ENCODE measurements at regions not wholly inside any gene's neighbourhood (a gene's known extent, or its start where the extent isn't known, plus 50 kb on each side); places are given as distances from the start of the nearest gene placed in this dataset.

DNA sequence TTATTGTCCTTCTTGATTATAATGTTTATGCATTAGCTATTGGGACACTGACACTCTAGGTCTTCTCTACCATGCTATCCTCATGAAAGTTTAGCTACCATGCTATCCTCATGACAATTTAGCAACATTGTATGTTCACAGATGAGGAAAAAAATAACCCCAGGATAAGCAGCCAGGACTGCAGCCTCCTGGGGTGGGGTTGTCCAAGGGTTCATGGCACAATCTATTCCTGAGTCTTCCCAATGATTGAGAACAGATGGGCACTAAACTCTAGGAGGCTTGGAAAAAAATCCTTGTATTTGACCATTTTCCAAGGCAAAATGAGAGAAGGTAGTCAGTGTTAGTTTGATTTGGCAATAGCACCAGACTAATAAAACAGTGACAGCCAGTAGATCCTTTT is 619.8 kb upstream of the LCORL start:
- CTCF ChIA-PET (ENCODE audit: partially characterized antibody) = no interaction called here
- peaks cover 0 to 3% (median 0%) of the 10 kb centered on the region in 8 donors for H3K9me3 Mint-ChIP-seq
- POLR2A ChIA-PET (ENCODE audit: partially characterized antibody) = no interaction called here

DNA sequence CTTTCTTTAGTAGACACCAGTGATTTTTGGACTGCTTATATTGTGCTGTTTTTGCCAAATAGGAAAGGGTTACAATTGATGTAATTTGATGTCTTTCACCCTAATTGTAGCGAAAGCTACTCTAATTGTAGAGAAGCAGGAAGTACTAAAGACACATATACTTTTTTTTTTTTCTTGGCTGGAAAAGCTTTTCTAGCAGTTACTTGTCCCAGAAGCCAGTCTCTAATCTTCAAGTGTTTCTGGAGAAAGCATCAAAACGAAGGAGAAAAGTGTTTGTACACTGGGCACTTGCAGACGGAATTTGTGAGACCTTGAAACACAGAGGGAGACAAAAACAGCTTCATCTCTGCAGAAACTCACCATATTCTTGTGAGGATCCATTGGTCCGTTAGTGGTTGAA is 616.5 kb upstream of the LCORL start:
- no peak overlapping the region for H3K27ac Mint-ChIP-seq
- ChIA-PET POLR2A (ENCODE audit: partially characterized antibody) (no interaction called here), CTCF (ENCODE audit: partially characterized antibody) (no interaction called here)
- Histone ChIP-seq H3K9me3 (ENCODE audit: control insufficient read depth in 1 of 2, low read length in 2 of 2) (no peaks in the 10 kb centered on the region), H3K36me3 (ENCODE audit: insufficient read depth, low read length) (no peaks in the 10 kb centered on the region), H3K27ac (ENCODE audit: low read depth, low read length) (no peak overlapping the region), H3K4me1 (ENCODE audit: insufficient read depth, low read length) (no peaks in the 10 kb centered on the region), H3K4me3 (ENCODE audit: low read length in 2 of 2) (no peak overlapping the region), H3K27me3 (ENCODE audit: insufficient read depth, low read length) (no peaks in the 10 kb centered on the region)
- no peaks in the 10 kb centered on the region for H3K4me1 Mint-ChIP-seq
- H3K4me3 Mint-ChIP-seq = no peak overlapping the region
- intact Hi-C loops (cut with micrococcal nuclease) = no loop called here
- DNase-seq = no peak
- H3K27me3 Mint-ChIP-seq = peaks cover 1 to 4% of the 10 kb centered on the region in 2 donors
- H3K9me3 Mint-ChIP-seq = peaks cover 0 to 3% (median 0%) of the 10 kb centered on the region in 8 donors
- no peaks in the 10 kb centered on the region for H3K36me3 Mint-ChIP-seq

More for the DNA sequence above, 619.8 kb upstream of the LCORL start:
- peaks cover 0 to 4% of the 10 kb centered on the region in 2 donors for H3K27me3 Mint-ChIP-seq
- no peak for DNase-seq
- H3K4me1 ChIP-seq (ENCODE audit: insufficient read depth, low read length) = no peaks in the 10 kb centered on the region
- no peaks in the 10 kb centered on the region for H3K4me1 Mint-ChIP-seq
- no peaks in the 10 kb centered on the region for H3K36me3 ChIP-seq (ENCODE audit: insufficient read depth, low read length)
- H3K4me3 ChIP-seq (ENCODE audit: low read length in 2 of 2) = no peak overlapping the region
- no peak overlapping the region for H3K4me3 Mint-ChIP-seq
- no peak overlapping the region for H3K27ac ChIP-seq (ENCODE audit: low read depth, low read length)
- no peaks in the 10 kb centered on the region for H3K36me3 Mint-ChIP-seq
- no peak overlapping the region for H3K27ac Mint-ChIP-seq
- intact Hi-C loops (cut with micrococcal nuclease) = no loop called here
- no peaks in the 10 kb centered on the region for H3K9me3 ChIP-seq (ENCODE audit: control insufficient read depth in 1 of 2, low read length in 2 of 2)
- H3K27me3 ChIP-seq (ENCODE audit: insufficient read depth, low read length) = no peaks in the 10 kb centered on the region

DNA sequence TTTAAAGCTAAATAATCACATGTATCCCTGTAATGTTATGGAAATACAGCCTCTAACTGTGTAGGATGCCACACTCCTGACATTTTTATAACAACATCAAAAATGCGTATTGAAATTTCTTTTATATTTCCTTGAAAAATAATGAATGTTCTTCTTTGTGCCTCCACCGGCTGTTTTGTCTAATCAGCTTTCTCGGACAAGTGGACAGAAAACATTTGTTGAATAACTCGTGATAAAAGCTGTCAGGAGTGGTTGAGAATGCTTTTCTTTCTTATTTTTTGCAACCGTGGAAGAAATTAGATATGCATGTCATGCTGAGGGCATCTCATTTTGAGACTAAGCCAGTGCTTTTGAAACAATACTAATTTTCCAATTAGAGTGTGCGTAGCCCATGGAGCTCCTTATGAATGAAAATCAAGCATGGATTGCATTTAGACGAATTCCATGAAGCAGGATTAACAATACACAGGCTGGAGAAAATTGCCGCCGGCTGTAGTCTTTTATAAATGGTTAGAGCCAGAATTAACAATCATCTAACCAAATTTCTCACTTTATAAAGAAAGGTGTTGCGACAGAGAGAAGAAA is 614.5 kb upstream of the LCORL start:
- Mint-ChIP-seq H3K4me3 (no peak overlapping the region), H3K36me3 (no peaks in the 10 kb centered on the region), H3K27me3 (peaks cover 1 to 4% of the 10 kb centered on the region in 2 donors), H3K4me1 (no peaks in the 10 kb centered on the region), H3K27ac (no peak overlapping the region), H3K9me3 (peaks cover 0 to 3% (median 0%) of the 10 kb centered on the region in 8 donors)
- H3K4me3 ChIP-seq (ENCODE audit: low read length in 2 of 2) = no peak overlapping the region
- no peaks in the 10 kb centered on the region for H3K36me3 ChIP-seq (ENCODE audit: insufficient read depth, low read length)
- CTCF ChIA-PET (ENCODE audit: partially characterized antibody) = no interaction called here
- no peaks in the 10 kb centered on the region for H3K4me1 ChIP-seq (ENCODE audit: insufficient read depth, low read length)
- H3K27me3 ChIP-seq (ENCODE audit: insufficient read depth, low read length) = no peaks in the 10 kb centered on the region
- POLR2A ChIA-PET (ENCODE audit: partially characterized antibody) = no interaction called here
- H3K9me3 ChIP-seq (ENCODE audit: control insufficient read depth in 1 of 2, low read length in 2 of 2) = no peaks in the 10 kb centered on the region
- intact Hi-C loops (cut with micrococcal nuclease) = no loop called here
- DNase-seq = no peak
- no peak overlapping the region for H3K27ac ChIP-seq (ENCODE audit: low read depth, low read length)

DNA sequence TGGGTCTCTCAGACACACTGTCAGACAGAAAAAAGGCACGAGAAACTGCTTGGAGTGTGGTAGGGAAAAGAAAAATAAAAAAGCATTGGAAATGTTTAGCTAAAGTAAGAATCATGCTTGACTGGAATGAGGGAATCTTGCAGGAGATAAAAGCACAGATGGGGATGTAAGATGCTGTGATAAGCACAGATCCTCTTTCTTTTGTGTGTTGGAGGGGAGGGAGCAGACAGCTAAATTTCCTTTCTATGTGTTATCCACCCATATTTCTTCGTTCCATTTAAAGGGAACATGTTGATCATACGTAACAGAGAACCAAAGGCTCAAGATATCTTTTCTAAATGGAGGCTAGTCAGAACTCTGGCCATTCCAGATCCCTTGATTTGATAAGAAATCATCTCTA is 614.0 kb upstream of the LCORL start:
- CTCF ChIA-PET (ENCODE audit: partially characterized antibody) = no interaction called here
- Mint-ChIP-seq H3K9me3 (peaks cover 0 to 3% (median 0%) of the 10 kb centered on the region in 8 donors), H3K4me3 (no peak overlapping the region)

DNA sequence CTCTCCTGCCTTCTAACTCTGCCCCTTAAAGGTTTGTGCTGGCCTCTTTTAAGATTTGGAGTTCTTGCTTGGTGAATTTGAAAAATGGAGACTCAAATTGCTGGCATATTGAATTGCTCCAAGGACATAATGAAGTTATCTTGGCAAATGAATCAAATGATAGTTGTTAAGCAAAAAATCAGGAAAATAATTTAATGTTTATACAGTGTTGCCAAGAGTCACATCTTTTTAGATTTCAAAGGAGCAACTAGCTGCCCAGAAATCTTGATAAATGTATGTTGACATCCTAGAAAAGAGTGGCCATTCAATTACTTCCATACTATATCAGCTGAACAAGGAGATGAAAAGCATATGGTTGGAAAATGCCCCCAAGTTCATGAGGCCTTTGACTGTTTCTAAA is 610.0 kb upstream of the LCORL start:
- intact Hi-C loops (cut with micrococcal nuclease) = no loop called here
- Mint-ChIP-seq H3K4me1 (no peaks in the 10 kb centered on the region), H3K9me3 (peaks cover 0 to 3% (median 0%) of the 10 kb centered on the region in 8 donors), H3K27me3 (peaks cover 0 to 4% of the 10 kb centered on the region in 2 donors), H3K36me3 (no peaks in the 10 kb centered on the region), H3K4me3 (no peak overlapping the region), H3K27ac (no peak overlapping the region)
- Histone ChIP-seq H3K9me3 (ENCODE audit: control insufficient read depth in 1 of 2, low read length in 2 of 2) (no peaks in the 10 kb centered on the region), H3K36me3 (ENCODE audit: insufficient read depth, low read length) (no peaks in the 10 kb centered on the region), H3K27ac (ENCODE audit: low read depth, low read length) (no peak overlapping the region), H3K4me3 (ENCODE audit: low read length in 2 of 2) (no peak overlapping the region), H3K4me1 (ENCODE audit: insufficient read depth, low read length) (no peaks in the 10 kb centered on the region), H3K27me3 (ENCODE audit: insufficient read depth, low read length) (no peaks in the 10 kb centered on the region)
- POLR2A ChIA-PET (ENCODE audit: partially characterized antibody) = no interaction called here
- CTCF ChIA-PET (ENCODE audit: partially characterized antibody) = no interaction called here
- DNase-seq = no peak

More for the DNA sequence above, 614.0 kb upstream of the LCORL start:
- Histone ChIP-seq H3K4me3 (ENCODE audit: low read length in 2 of 2) (no peak overlapping the region), H3K4me1 (ENCODE audit: insufficient read depth, low read length) (no peaks in the 10 kb centered on the region), H3K36me3 (ENCODE audit: insufficient read depth, low read length) (no peaks in the 10 kb centered on the region), H3K27me3 (ENCODE audit: insufficient read depth, low read length) (no peaks in the 10 kb centered on the region), H3K9me3 (ENCODE audit: control insufficient read depth in 1 of 2, low read length in 2 of 2) (no peaks in the 10 kb centered on the region), H3K27ac (ENCODE audit: low read depth, low read length) (no peak overlapping the region)
- H3K27ac Mint-ChIP-seq = no peak overlapping the region
- DNase-seq = no peak
- no peaks in the 10 kb centered on the region for H3K36me3 Mint-ChIP-seq
- POLR2A ChIA-PET (ENCODE audit: partially characterized antibody) = no interaction called here
- intact Hi-C loops (cut with micrococcal nuclease) = no loop called here
- H3K4me1 Mint-ChIP-seq = no peaks in the 10 kb centered on the region
- peaks cover 1 to 4% of the 10 kb centered on the region in 2 donors for H3K27me3 Mint-ChIP-seq

DNA sequence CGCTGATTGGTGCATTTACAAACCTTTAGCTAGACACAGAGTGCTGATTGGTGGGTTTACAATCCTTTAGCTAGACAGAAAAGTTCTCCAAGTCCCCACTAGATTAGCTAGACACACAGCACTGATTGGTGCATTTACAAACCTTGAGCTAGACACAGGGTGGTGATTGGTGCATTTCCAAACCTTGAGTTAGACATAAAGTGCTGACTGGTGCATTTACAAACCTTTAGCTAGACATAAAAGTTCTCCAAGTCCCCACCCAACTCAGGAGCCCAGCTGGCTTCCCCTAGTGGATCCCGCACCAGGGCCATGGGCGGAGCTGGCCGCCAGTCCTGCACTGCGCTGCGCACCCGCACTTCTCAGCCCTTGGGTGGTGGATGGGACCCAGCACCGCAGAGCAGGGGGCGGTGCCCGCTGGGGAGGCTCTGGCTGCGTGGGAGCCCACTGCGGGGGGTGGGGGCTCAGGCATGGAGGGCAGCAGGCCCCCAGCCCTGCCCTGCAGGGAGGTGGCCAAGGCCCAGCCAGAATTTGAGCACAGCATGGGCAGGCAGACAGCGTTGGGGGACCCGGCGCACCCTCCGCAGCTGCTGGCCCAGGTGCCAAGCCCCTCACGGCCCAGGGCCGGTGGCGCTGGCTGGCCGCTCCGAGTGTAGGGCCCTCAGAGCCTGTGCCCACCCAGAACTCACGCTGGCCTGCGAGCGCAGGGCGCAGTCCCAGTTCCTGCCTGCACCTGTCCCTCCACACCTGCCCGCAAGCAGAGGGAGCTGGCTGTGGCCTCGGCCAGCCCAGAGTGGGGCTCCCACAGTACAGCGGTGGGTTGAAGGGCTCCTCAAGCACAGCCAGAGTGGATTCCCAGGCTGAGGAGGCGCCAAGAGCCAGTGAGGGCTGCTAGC is 608.9 kb upstream of the LCORL start:
- peaks cover 0 to 4% of the 10 kb centered on the region in 2 donors for H3K27me3 Mint-ChIP-seq
- Histone ChIP-seq H3K27ac (ENCODE audit: low read depth, low read length) (no peak overlapping the region), H3K36me3 (ENCODE audit: insufficient read depth, low read length) (no peaks in the 10 kb centered on the region), H3K9me3 (ENCODE audit: control insufficient read depth in 1 of 2, low read length in 2 of 2) (no peaks in the 10 kb centered on the region), H3K4me3 (ENCODE audit: low read length in 2 of 2) (no peak overlapping the region), H3K27me3 (ENCODE audit: insufficient read depth, low read length) (no peaks in the 10 kb centered on the region), H3K4me1 (ENCODE audit: insufficient read depth, low read length) (no peaks in the 10 kb centered on the region)
- no peaks in the 10 kb centered on the region for H3K4me1 Mint-ChIP-seq
- no peak for DNase-seq
- ChIA-PET CTCF (ENCODE audit: partially characterized antibody) (no interaction called here), POLR2A (ENCODE audit: partially characterized antibody) (no interaction called here)
- H3K9me3 Mint-ChIP-seq = peaks cover 0 to 3% (median 0%) of the 10 kb centered on the region in 8 donors
- H3K27ac Mint-ChIP-seq = no peak overlapping the region
- intact Hi-C loops (cut with micrococcal nuclease) = no loop called here
- H3K36me3 Mint-ChIP-seq = no peaks in the 10 kb centered on the region
- H3K4me3 Mint-ChIP-seq = no peak overlapping the region

DNA sequence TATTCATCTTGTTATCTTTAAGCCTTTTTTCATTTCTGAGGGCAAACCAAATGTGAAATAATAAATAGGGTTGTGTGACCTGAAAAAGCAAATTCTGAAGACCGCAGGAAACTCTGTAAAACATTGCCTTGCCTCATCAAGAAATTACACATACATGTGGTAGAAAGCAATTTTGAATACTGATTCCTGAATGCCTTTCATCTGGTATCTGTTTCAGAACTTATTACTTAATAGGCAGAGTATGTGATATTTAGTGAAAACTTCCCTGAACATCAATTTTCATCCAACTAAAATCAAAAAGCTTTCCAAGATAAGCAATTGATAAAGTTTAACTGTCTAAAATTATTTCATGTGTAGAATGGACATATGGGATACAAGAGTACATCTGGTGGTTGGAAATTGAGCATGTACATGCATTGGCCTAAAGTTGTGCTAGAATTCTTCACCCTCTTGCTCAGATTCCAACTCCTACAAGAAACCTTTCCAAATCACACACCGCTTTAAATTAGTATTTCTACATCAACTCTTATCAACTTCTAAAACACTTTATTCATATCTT is 606.0 kb upstream of the LCORL start:
- Mint-ChIP-seq H3K4me1 (no peaks in the 10 kb centered on the region), H3K27me3 (peaks cover 0 to 4% of the 10 kb centered on the region in 2 donors), H3K36me3 (no peaks in the 10 kb centered on the region), H3K27ac (no peak overlapping the region), H3K4me3 (no peak overlapping the region), H3K9me3 (peaks cover 0 to 2% (median 0%) of the 10 kb centered on the region in 8 donors)
- DNase-seq = no peak
- Histone ChIP-seq H3K4me3 (ENCODE audit: low read length in 2 of 2) (no peak overlapping the region), H3K36me3 (ENCODE audit: insufficient read depth, low read length) (no peaks in the 10 kb centered on the region), H3K27me3 (ENCODE audit: insufficient read depth, low read length) (no peaks in the 10 kb centered on the region), H3K4me1 (ENCODE audit: insufficient read depth, low read length) (no peaks in the 10 kb centered on the region), H3K9me3 (ENCODE audit: control insufficient read depth in 1 of 2, low read length in 2 of 2) (no peaks in the 10 kb centered on the region), H3K27ac (ENCODE audit: low read depth, low read length) (no peak overlapping the region)
- intact Hi-C loops (cut with micrococcal nuclease) = no loop called here
- CTCF ChIA-PET (ENCODE audit: partially characterized antibody) = no interaction called here
- POLR2A ChIA-PET (ENCODE audit: partially characterized antibody) = interaction anchor here (0.6 kb wide), 1 partner anchor 678 kb away, joined by 3 read pairs; no protein-coding TSS in a partner anchor

Data from CD4-positive, alpha-beta memory T cell (primary cell).